ENCODE measurements at regions not wholly inside any gene's neighbourhood (a gene's known extent, or its start where the extent isn't known, plus 50 kb on each side); places are given as distances from the start of the nearest gene placed in this dataset.
A peak's percentile ranks its signal among the peaks of the same experiment; 100 is the strongest.

GRCh38 chrX:40171513-40172400 is 74.0 kb upstream of the BCOR start:
- Histone ChIP-seq H3K9me3 (no peaks in the 10 kb centered on the region), H3K4me3 (ENCODE audit: low read depth in 1 of 2, low read length in 1 of 2) (peak overlapping the region; percentile 54 to 61), H3K36me3 (no peaks in the 10 kb centered on the region), H3K4me1 (ENCODE audit: control insufficient read depth in 1 of 2, insufficient read depth in 1 of 2, low read depth in 1 of 2, low read length in 1 of 2) (peaks cover 69 to 72% of the 10 kb centered on the region in 2 experiments), H3K27me3 (peaks cover 38% of the 10 kb centered on the region), H3K27ac (peak overlapping the region; percentile 29)
- no peak for TF ChIP-seq CTCF (IDR thresholded peaks at IDR 0.05)

- no peaks in the 10 kb centered on the region for H3K9me3 ChIP-seq
- no peak for TF ChIP-seq CTCF (IDR thresholded peaks at IDR 0.05)
- H3K27me3 ChIP-seq = peaks cover 44% of the 10 kb centered on the region
- H3K4me3 ChIP-seq (ENCODE audit: low read depth in 1 of 2, low read length in 1 of 2) = peak overlapping the region in 1 of 2 experiments; percentile 61
- peaks cover 71 to 72% of the 10 kb centered on the region in 2 experiments for H3K4me1 ChIP-seq (ENCODE audit: control insufficient read depth in 1 of 2, insufficient read depth in 1 of 2, low read depth in 1 of 2, low read length in 1 of 2)
- H3K36me3 ChIP-seq = no peaks in the 10 kb centered on the region
- H3K27ac ChIP-seq = no peak overlapping the region
These were observed 73.2 kb upstream of the BCOR start for GRCh38 chrX:40170830-40171512.

GRCh38 chrX:40169193-40170101 is 71.7 kb upstream of the BCOR start:
- peak; percentile 42 for TF ChIP-seq CTCF (IDR thresholded peaks at IDR 0.05)
- Histone ChIP-seq H3K27ac (no peak overlapping the region), H3K27me3 (peaks cover 44% of the 10 kb centered on the region), H3K4me1 (ENCODE audit: control insufficient read depth in 1 of 2, insufficient read depth in 1 of 2, low read depth in 1 of 2, low read length in 1 of 2) (peaks cover 62 to 66% of the 10 kb centered on the region in 2 experiments), H3K36me3 (no peaks in the 10 kb centered on the region), H3K4me3 (ENCODE audit: low read depth in 1 of 2, low read length in 1 of 2) (no peak overlapping the region), H3K9me3 (no peaks in the 10 kb centered on the region)

- Histone ChIP-seq H3K27me3 (peaks cover 44% of the 10 kb centered on the region), H3K4me3 (ENCODE audit: low read depth in 1 of 2, low read length in 1 of 2) (peak overlapping the region in 1 of 2 experiments; percentile 57), H3K4me1 (ENCODE audit: control insufficient read depth in 1 of 2, insufficient read depth in 1 of 2, low read depth in 1 of 2, low read length in 1 of 2) (peaks cover 53 to 57% of the 10 kb centered on the region in 2 experiments), H3K27ac (no peak overlapping the region), H3K36me3 (no peaks in the 10 kb centered on the region), H3K9me3 (no peaks in the 10 kb centered on the region)
- no peak for TF ChIP-seq CTCF (IDR thresholded peaks at IDR 0.05)
These were observed 70.8 kb upstream of the BCOR start for GRCh38 chrX:40168480-40169011.
